Spleen (tissue), 11 donors: ENCODE measurements at regions not wholly inside any gene's neighbourhood (a gene's known extent, or its start where the extent isn't known, plus 50 kb on each side); places are given as distances from the start of the nearest gene placed in this dataset.
"Not testable (repeated sequence)": the region's sequence is repeated elsewhere in the genome, so short reads cannot be mapped to it uniquely, and the experiment has no call there.

Experiments
- DNase-seq: peaks from one replicate; pipeline ENCODE4 v3.0.0-alpha.2; 2020
- H3K27ac ChIP-seq, 8 donors: fragments of 200-600 bp; sonication (generic) in 7 of 8; 1 replicate in 4 of 8; 2 replicates in 4 of 8; pipeline versions ENCODE4 v1.5.0 to v1.8.0; 2016 to 2021; ENCODE audit warnings: inconsistent platforms in 4 of 8, mild to moderate bottlenecking in 4 of 8, moderate library complexity in 1 of 8
- H3K27me3 ChIP-seq, 7 donors: fragments of 200-600 bp; sonication (generic) in 6 of 7; replicated peaks in 1 of 7; 1 replicate in 4 of 7; 2 replicates in 3 of 7; pipeline versions ENCODE4 v1.5.0 to v1.8.0; 2016 to 2021; ENCODE audit warnings: inconsistent platforms in 3 of 7, mild to moderate bottlenecking in 1 of 7
- H3K36me3 ChIP-seq, 6 donors: fragments of 200-600 bp; sonication (generic) in 5 of 6; 1 replicate in 4 of 6; 2 replicates in 2 of 6; pipeline versions ENCODE4 v1.5.0 to v1.8.0; 2016 to 2021; ENCODE audit warnings: inconsistent platforms in 2 of 6
- H3K4me1 ChIP-seq, 6 donors: fragments of 200-600 bp; sonication (generic) in 5 of 6; 1 replicate in 3 of 6; 2 replicates in 3 of 6; pipeline versions ENCODE4 v1.5.0 to v1.8.0; 2016 to 2021; ENCODE audit warnings: inconsistent platforms in 3 of 6
- H3K4me3 ChIP-seq, 8 donors: fragments of 200-600 bp; sonication (generic) in 7 of 8; 1 replicate in 4 of 8; 2 replicates in 4 of 8; pipeline versions ENCODE4 v1.5.0 to v1.8.0; 2016 to 2021; ENCODE audit warnings: inconsistent platforms in 4 of 8, mild to moderate bottlenecking in 4 of 8, moderate library complexity in 2 of 8
- H3K9me3 ChIP-seq, 8 donors: fragments of 200-600 bp; sonication (generic) in 7 of 8; 1 replicate in 4 of 8; 2 replicates in 4 of 8; pipeline versions ENCODE4 v1.5.0 to v1.8.0; 2016 to 2021; ENCODE audit warnings: inconsistent platforms in 4 of 8
- CTCF ChIP-seq, 11 experiments: fragments of 200-600 bp in 7 of 11; fragments of 450-650 bp in 4 of 11; sonication (generic) in 4 of 11; IDR thresholded peaks in 8 of 11; conservative IDR thresholded peaks in 3 of 11; 1 replicate in 7 of 11; 2 replicates in 4 of 11; pipeline versions ENCODE4 v1.4.0 to v1.8.0; 2016 to 2021; ENCODE audit warnings: antibody characterized with exemption in 11 of 11, inconsistent platforms in 4 of 11, mild to moderate bottlenecking in 1 of 11
- POLR2A ChIP-seq, 3 donors: fragments of 450-650 bp; IDR thresholded peaks; one replicate each; pipeline ENCODE4 v1.5.1; 2017; ENCODE audit warnings: antibody characterized with exemption in 3 of 3, mild to moderate bottlenecking in 1 of 3
- POLR2AphosphoS5 ChIP-seq, 3 donors: sonication (generic); formaldehyde crosslinking; IDR thresholded peaks; one replicate each; pipeline ENCODE4 v1.5.1; 2017; ENCODE audit warnings: antibody characterized with exemption in 3 of 3
- WGBS, 5 donors: extraction: QIAGEN DNeasy Blood & Tissue Kit in 3 of 5; methylation state at CpG; one replicate each; pipeline versions ENCODE4 v1.1.5 to v1.1.7; 2013 to 2018; 5-methylcytosine and 5-hydroxymethylcytosine counted together
- intact Hi-C: fragments of 100-400 bp; cut with DNase I; formaldehyde crosslinking; loops from one replicate; pipeline ENCODE4 v1.15.0; 2023; ENCODE audit warnings: low total_unique reads
- donor health status: healthy with polysubstance abuse.
- donor health status: DM: no; HTN: no; CAD: no; lungs with moderate emphysema.
- donor health status: DM: no; HTN: no; CAD: no.
- donor health status: Bipolar disorder and iron deficiency.
- donor health status: healthy.
- donor health status: DM: no; HTN: no; CAD: no.
- donor health status: DM: yes; HTN: yes; CAD: no.

- Histone ChIP-seq H3K4me3 (no peak overlapping the region), H3K27ac (no peak overlapping the region), H3K36me3 (no peaks in the 10 kb centered on the region), H3K27me3 (no peaks in the 10 kb centered on the region), H3K4me1 (no peaks in the 10 kb centered on the region), H3K9me3 (no peaks in the 10 kb centered on the region)
- 23 to 32% (median 27%) methylated on average over 3 of the region's 3 CpGs for WGBS, 5 donors
- no peak for DNase-seq
- intact Hi-C loops, result no loop called here
- no peak for TF ChIP-seq CTCF (IDR thresholded peaks at IDR 0.05 in 8 of 11, conservative IDR thresholded peaks at IDR 0.05 in 3 of 11)
These were observed 96.4 kb upstream of the IQCM start for GRCh38 chr4:149912000-149912399.

- TF ChIP-seq POLR2AphosphoS5 (IDR thresholded peaks at IDR 0.05), result no peak
- peak in 4 of 11 experiments; percentile 41 to 55 (median 48) for TF ChIP-seq CTCF (IDR thresholded peaks at IDR 0.05 in 8 of 11, conservative IDR thresholded peaks at IDR 0.05 in 3 of 11)
- TF ChIP-seq POLR2A (IDR thresholded peaks at IDR 0.05), result no peak
- H3K36me3 ChIP-seq, result no peaks in the 10 kb centered on the region
- 44 to 50% (median 46%) methylated on average over 7 of the region's 7 CpGs for WGBS, 5 donors
- intact Hi-C loops, result no loop called here
- H3K9me3 ChIP-seq, result no peaks in the 10 kb centered on the region
- H3K4me3 ChIP-seq, result no peak overlapping the region
- no peak overlapping the region for H3K27ac ChIP-seq
- DNase-seq, result no peak
- no peaks in the 10 kb centered on the region for H3K4me1 ChIP-seq
- H3K27me3 ChIP-seq, result no peaks in the 10 kb centered on the region
These were observed 98.8 kb upstream of the IQCM start for GRCh38 chr4:149914119-149915115.

GRCh38 chr4:149915735-149916134, 100.1 kb upstream of the IQCM start:
- H3K4me1 ChIP-seq, H3K27me3 ChIP-seq, DNase-seq, H3K4me3 ChIP-seq, intact Hi-C loops, H3K27ac ChIP-seq, H3K36me3 ChIP-seq, H3K9me3 ChIP-seq: not testable (repeated sequence)
- 83 to 92% (median 89%) methylated on average over 14 to 15 of the region's 15 CpGs for WGBS, 5 donors

- 77 to 94% (median 90%) methylated on average over 6 of the region's 6 CpGs for WGBS, 5 donors
- Histone ChIP-seq H3K4me3 (no peak overlapping the region), H3K27ac (no peak overlapping the region), H3K36me3 (no peaks in the 10 kb centered on the region), H3K4me1 (no peaks in the 10 kb centered on the region), H3K9me3 (no peaks in the 10 kb centered on the region), H3K27me3 (no peaks in the 10 kb centered on the region)
- intact Hi-C loops, result no loop called here
- no peak for TF ChIP-seq POLR2AphosphoS5 (IDR thresholded peaks at IDR 0.05)
- no peak for TF ChIP-seq CTCF (IDR thresholded peaks at IDR 0.05 in 8 of 11, conservative IDR thresholded peaks at IDR 0.05 in 3 of 11)
- TF ChIP-seq POLR2A (IDR thresholded peaks at IDR 0.05), result no peak
- DNase-seq, result no peak
These were observed 108.1 kb upstream of the IQCM start for GRCh38 chr4:149923736-149924135.
